Neuronal stem cell (in vitro differentiated cells): ENCODE measurements at regions not wholly inside any gene's neighbourhood (a gene's known extent, or its start where the extent isn't known, plus 50 kb on each side); places are given as distances from the start of the nearest gene placed in this dataset.
A peak's percentile ranks its signal among the peaks of the same experiment; 100 is the strongest.
"Not testable (repeated sequence)": the region's sequence is repeated elsewhere in the genome, so short reads cannot be mapped to it uniquely, and the experiment has no call there.

Source experiments
- DNase-seq: peaks from one replicate; pipeline ENCODE4 v3.0.0-alpha.2; 2013; ENCODE audit warnings: low spot score
- H2AFZ ChIP-seq: one replicate; pipeline ENCODE4 v1.6.1; 2013; ENCODE audit warnings: mild to moderate bottlenecking, low read length, inconsistent platforms
- H2AK5ac ChIP-seq: 2 replicates; pipeline ENCODE4 v1.6.1; 2013; ENCODE audit warnings: low read depth, mild to moderate bottlenecking, inconsistent platforms, low read length, moderate library complexity, mixed read lengths
- H2BK120ac ChIP-seq: 2 replicates; pipeline ENCODE4 v1.6.1; 2013; ENCODE audit warnings: low read depth, mild to moderate bottlenecking, inconsistent platforms, low read length, moderate library complexity, mixed read lengths
- H2BK12ac ChIP-seq: one replicate; pipeline ENCODE4 v1.6.1; 2013; ENCODE audit warnings: low read length, inconsistent platforms
- H2BK15ac ChIP-seq: 2 replicates; pipeline ENCODE4 v1.6.1; 2013; ENCODE audit warnings: mild to moderate bottlenecking, low read length, inconsistent platforms, mixed read lengths
- H2BK5ac ChIP-seq: one replicate; pipeline ENCODE4 v1.6.1; 2013; ENCODE audit warnings: inconsistent platforms, mild to moderate bottlenecking, low read length, moderate library complexity
- H3K14ac ChIP-seq: one replicate; pipeline ENCODE4 v1.6.1; 2013; ENCODE audit warnings: low read length, inconsistent platforms
- H3K18ac ChIP-seq: 2 replicates; pipeline ENCODE4 v1.6.1; 2013; ENCODE audit warnings: low read length, inconsistent platforms
- H3K23ac ChIP-seq: 2 replicates; pipeline ENCODE4 v1.6.1; 2013; ENCODE audit warnings: low read depth, mild to moderate bottlenecking, mixed read lengths, low read length, inconsistent platforms; ENCODE audit not compliant: poor library complexity
- H3K27ac ChIP-seq: replicated peaks from 3 replicates; pipeline ENCODE4 v1.5.1; 2013; ENCODE audit warnings: low read length, inconsistent platforms
- H3K27me3 ChIP-seq, 3 experiments: 2 replicates each; pipeline ENCODE4 v1.6.1; 2013; ENCODE audit warnings: low read length in 3 of 3, mild to moderate bottlenecking in 2 of 3, inconsistent platforms in 1 of 3, low read depth in 1 of 3, mixed read lengths in 1 of 3, moderate library complexity in 1 of 3; ENCODE audit not compliant: control insufficient read depth in 3 of 3, insufficient read depth in 3 of 3
- H3K36me3 ChIP-seq, 2 donors: replicated peaks in 1 of 2; 2 replicates each; pipeline ENCODE4 v1.6.1; 2013; ENCODE audit warnings: low read length in 2 of 2; ENCODE audit not compliant: control insufficient read depth in 2 of 2, insufficient read depth in 2 of 2
- H3K4ac ChIP-seq: 2 replicates; pipeline ENCODE4 v1.6.1; 2013; ENCODE audit warnings: inconsistent platforms, mild to moderate bottlenecking, low read length, moderate library complexity
- H3K4me1 ChIP-seq, 2 donors: 1 replicate in 1 of 2; 2 replicates in 1 of 2; pipeline ENCODE4 v1.6.1; 2013; ENCODE audit warnings: low read length in 2 of 2, low read depth in 1 of 2; ENCODE audit not compliant: control insufficient read depth in 2 of 2, insufficient read depth in 1 of 2
- H3K4me2 ChIP-seq: one replicate; pipeline ENCODE4 v1.6.1; 2013; ENCODE audit warnings: mild to moderate bottlenecking, low read length, inconsistent platforms; ENCODE audit not compliant: insufficient read depth, poor library complexity, severe bottlenecking
- H3K4me3 ChIP-seq, 2 donors: 2 replicates each; pipeline ENCODE4 v1.5.1; 2013; ENCODE audit warnings: low read length in 2 of 2, mild to moderate bottlenecking in 2 of 2, inconsistent platforms in 1 of 2, moderate library complexity in 1 of 2
- H3K79me1 ChIP-seq: one replicate; pipeline ENCODE4 v1.6.1; 2013; ENCODE audit warnings: low read depth, mild to moderate bottlenecking, inconsistent platforms, low read length, moderate library complexity
- H3K9ac ChIP-seq: one replicate; pipeline ENCODE4 v1.6.1; 2013; ENCODE audit warnings: mild to moderate bottlenecking, low read depth, low read length, inconsistent platforms; ENCODE audit not compliant: poor library complexity
- H3K9me3 ChIP-seq, 2 donors: replicated peaks in 1 of 2; 2 replicates each; pipeline versions ENCODE3 to v1.6.1; 2013; ENCODE audit warnings: low read length in 2 of 2, mild to moderate bottlenecking in 2 of 2, inconsistent platforms in 1 of 2, low read depth in 1 of 2, mixed read lengths in 1 of 2, moderate library complexity in 1 of 2; ENCODE audit not compliant: control insufficient read depth in 2 of 2, insufficient read depth in 1 of 2
- H4K8ac ChIP-seq: one replicate; pipeline ENCODE4 v1.6.1; 2013; ENCODE audit warnings: low read depth, mild to moderate bottlenecking, inconsistent platforms, low read length, moderate library complexity
- H4K91ac ChIP-seq: one replicate; pipeline ENCODE4 v1.6.1; 2013; ENCODE audit warnings: low read length, low read depth, mild to moderate bottlenecking, inconsistent platforms; ENCODE audit not compliant: poor library complexity
- WGBS, 2 donors: extraction: QIAGEN DNeasy Blood & Tissue Kit; methylation state at CpG; one replicate each; pipeline ENCODE4 v1.1.7; 2013; ENCODE audit warnings: missing lambda C conversion rate in 2 of 2, mixed read lengths in 1 of 2; ENCODE audit not compliant: insufficient read length in 2 of 2, insufficient replicate concordance in 1 of 2; ENCODE audit errors: extremely low coverage in 2 of 2; 5-methylcytosine and 5-hydroxymethylcytosine counted together

DNA sequence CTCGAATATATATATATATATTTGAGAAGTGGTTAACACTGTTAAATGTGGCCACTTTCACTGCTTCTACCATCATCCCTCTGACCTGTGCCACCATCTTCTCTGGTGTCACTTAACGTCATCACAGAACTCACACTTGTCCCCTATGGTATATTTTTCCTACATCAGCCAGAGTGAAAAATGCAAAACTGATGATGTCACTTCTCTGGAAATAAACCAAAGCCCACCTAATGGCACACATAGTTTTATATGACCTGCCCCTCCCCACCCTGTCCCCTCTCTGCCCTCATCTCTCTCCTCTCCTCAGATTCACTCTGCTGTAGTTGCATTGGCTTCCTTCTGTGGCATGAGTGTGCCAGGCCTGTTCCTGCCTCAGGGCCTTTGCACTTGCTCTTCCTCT lies 63.9 kb upstream of the IFNGR1 start:
- Histone ChIP-seq H3K27ac (no peak overlapping the region), H3K36me3 (no peaks in the 10 kb centered on the region), H3K23ac (no peak overlapping the region), H4K8ac (no peak overlapping the region), H2BK15ac (no peak overlapping the region), H2AK5ac (no peak overlapping the region), H2AFZ (no peak overlapping the region), H4K91ac (no peak overlapping the region), H3K4me3 (no peak overlapping the region), H3K9ac (no peak overlapping the region), H2BK120ac (no peak overlapping the region), H3K14ac (no peak overlapping the region), H2BK5ac (no peak overlapping the region), H3K79me1 (no peaks in the 10 kb centered on the region), H3K4ac (no peak overlapping the region), H2BK12ac (no peak overlapping the region), H3K18ac (no peak overlapping the region), H3K4me1 (peaks cover 0 to under 1% of the 10 kb centered on the region in 2 donors), H3K4me2 (no peak overlapping the region), H3K9me3 (no peaks in the 10 kb centered on the region), H3K27me3 (peaks cover 0 to 14% (median 0%) of the 10 kb centered on the region in 3 experiments)
- no peak for DNase-seq
- no CpG with 5 or more reads among the region's 2 CpGs for WGBS, 2 donors

DNA sequence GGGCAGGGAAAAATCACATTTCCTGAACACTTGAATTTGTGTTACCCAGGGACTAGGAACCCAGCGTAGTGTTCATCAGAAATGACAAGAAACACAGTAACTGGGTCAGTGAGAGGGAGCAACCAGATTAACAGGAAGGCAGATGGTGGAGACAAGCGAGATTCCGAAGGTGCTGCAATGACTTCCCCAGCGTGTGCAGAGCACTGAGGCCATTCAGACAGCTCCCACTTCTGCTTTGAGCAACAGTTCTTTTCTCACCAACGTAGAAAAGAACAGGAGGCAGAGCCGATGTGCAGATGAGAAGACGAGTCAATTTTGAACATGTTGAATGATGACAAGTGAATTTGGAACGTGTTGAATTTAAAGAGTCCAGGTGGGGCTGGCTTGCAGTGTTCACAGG lies 63.1 kb upstream of the IFNGR1 start:
- Histone ChIP-seq H3K14ac (no peak overlapping the region), H2BK12ac (no peak overlapping the region), H3K23ac (no peak overlapping the region), H3K4me1 (peaks cover 3 to 8% of the 10 kb centered on the region in 2 donors), H3K27ac (no peak overlapping the region), H3K79me1 (no peaks in the 10 kb centered on the region), H2BK15ac (no peak overlapping the region), H4K91ac (no peak overlapping the region), H3K36me3 (no peaks in the 10 kb centered on the region), H2AK5ac (no peak overlapping the region), H3K4me3 (no peak overlapping the region), H3K4ac (no peak overlapping the region), H3K18ac (no peak overlapping the region), H4K8ac (no peak overlapping the region), H3K4me2 (no peak overlapping the region), H3K27me3 (peaks cover 0 to 20% (median 0%) of the 10 kb centered on the region in 3 experiments), H3K9ac (no peak overlapping the region), H2BK5ac (no peak overlapping the region), H3K9me3 (no peaks in the 10 kb centered on the region), H2AFZ (no peak overlapping the region), H2BK120ac (no peak overlapping the region)
- no peak for DNase-seq
- no CpG with 5 or more reads among the region's 8 CpGs for WGBS, 2 donors

DNA sequence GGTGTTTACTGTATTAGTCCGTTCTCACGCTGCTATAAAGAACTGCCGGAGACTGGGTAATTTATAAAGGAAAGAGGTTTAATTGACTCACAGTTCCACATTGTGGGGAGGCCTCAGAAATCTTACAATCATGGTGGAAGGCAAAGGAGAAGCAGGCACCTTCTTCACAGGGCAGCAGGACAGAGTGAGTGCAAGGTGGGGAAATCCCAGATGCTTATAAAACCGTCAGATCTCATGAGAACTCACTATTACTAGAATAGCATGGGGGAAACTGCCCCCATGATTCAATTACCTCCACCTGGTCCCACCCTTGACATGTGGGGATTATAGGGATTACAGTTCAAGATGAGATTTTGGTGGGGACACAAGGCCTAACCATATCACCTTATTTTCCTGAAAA lies 60.1 kb upstream of the IFNGR1 start:
- H3K4me1 ChIP-seq, H3K27ac ChIP-seq, H3K4me2 ChIP-seq, H2BK120ac ChIP-seq, H3K79me1 ChIP-seq, H4K91ac ChIP-seq, H3K4ac ChIP-seq, DNase-seq, H3K18ac ChIP-seq, H3K9ac ChIP-seq, H3K36me3 ChIP-seq, H2AK5ac ChIP-seq, H2BK5ac ChIP-seq, H3K9me3 ChIP-seq, H2AFZ ChIP-seq, H4K8ac ChIP-seq, H3K4me3 ChIP-seq, H3K23ac ChIP-seq, H2BK12ac ChIP-seq, H3K14ac ChIP-seq, H2BK15ac ChIP-seq: not testable (repeated sequence)
- WGBS, 2 donors = no CpG with 5 or more reads among the region's 4 CpGs
- peaks cover 0 to 29% (median 0%) of the 10 kb centered on the region in 3 experiments for H3K27me3 ChIP-seq

DNA sequence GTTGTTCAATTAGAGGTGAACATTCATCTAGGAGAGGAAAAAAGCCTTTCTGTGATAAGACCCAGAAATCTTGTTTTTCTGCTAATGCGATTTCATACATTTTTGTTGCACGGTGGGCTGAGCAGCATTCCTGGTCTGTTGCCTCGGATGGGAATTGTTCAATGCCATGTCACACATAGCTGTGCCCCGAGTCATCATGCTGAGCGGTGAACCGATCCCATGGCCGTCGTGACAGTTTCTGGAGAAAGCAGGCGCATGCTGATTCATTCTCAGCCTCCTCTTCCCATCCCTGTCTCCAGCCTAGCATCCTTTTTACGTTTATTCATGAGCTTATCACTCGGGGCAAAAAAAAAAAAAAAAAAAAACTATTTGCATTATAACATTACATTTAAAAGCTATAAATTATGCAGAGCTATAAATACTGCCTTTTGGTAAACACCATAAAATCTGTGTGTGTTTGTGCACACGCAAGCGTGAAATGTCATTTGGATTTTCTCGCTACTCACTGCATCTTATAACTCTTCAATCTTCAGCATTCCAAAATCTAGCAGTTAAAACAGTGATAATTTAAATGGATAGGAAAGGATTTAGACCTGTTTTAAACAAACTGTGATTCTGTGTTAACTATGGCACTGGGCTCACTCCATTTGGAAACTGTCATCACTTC lies 58.9 kb upstream of the IFNGR1 start:
- no peak overlapping the region for H3K4ac ChIP-seq
- no peak overlapping the region for H2BK5ac ChIP-seq
- H2AFZ ChIP-seq = no peak overlapping the region
- no peak overlapping the region for H3K18ac ChIP-seq
- no peak overlapping the region for H3K27ac ChIP-seq
- no peak overlapping the region for H2BK15ac ChIP-seq
- H2AK5ac ChIP-seq = no peak overlapping the region
- H3K27me3 ChIP-seq = peaks cover 0 to 29% (median 0%) of the 10 kb centered on the region in 3 experiments
- H3K79me1 ChIP-seq = no peaks in the 10 kb centered on the region
- H3K4me1 ChIP-seq = peaks cover 3 to 8% of the 10 kb centered on the region in 2 donors
- H3K4me2 ChIP-seq = no peak overlapping the region
- no peak overlapping the region for H2BK120ac ChIP-seq
- no peak overlapping the region for H3K23ac ChIP-seq
- peak; percentile 23 for DNase-seq
- WGBS, 2 donors = no CpG with 5 or more reads among the region's 14 CpGs
- no peak overlapping the region for H3K9ac ChIP-seq
- no peak overlapping the region for H2BK12ac ChIP-seq
- H3K14ac ChIP-seq = no peak overlapping the region
- no peaks in the 10 kb centered on the region for H3K9me3 ChIP-seq
- H4K8ac ChIP-seq = no peak overlapping the region
- H3K4me3 ChIP-seq = no peak overlapping the region
- H4K91ac ChIP-seq = no peak overlapping the region
- no peaks in the 10 kb centered on the region for H3K36me3 ChIP-seq
